GM12872 (cell line): ENCODE measurements at regions not wholly inside any gene's neighbourhood (a gene's known extent, or its start where the extent isn't known, plus 50 kb on each side); places are given as distances from the start of the nearest gene placed in this dataset.

Experiments
- CTCF ChIP-seq: IDR thresholded peaks from 3 replicates; pipeline ENCODE4 v1.5.1; 2011; ENCODE audit warnings: low read depth, mild to moderate bottlenecking, low read length, moderate library complexity; ENCODE audit not compliant: insufficient read depth

- TF ChIP-seq CTCF, result no peak
Observed at GRCh38 chr4:123599061-123599919, 202.7 kb downstream of the SPRY1 start.

GRCh38 chr4:123599920-123600810 is 203.6 kb downstream of the SPRY1 start:
- no peak for TF ChIP-seq CTCF

GRCh38 chr4:123600987-123601904 is 204.7 kb downstream of the SPRY1 start:
- no peak for TF ChIP-seq CTCF

- TF ChIP-seq CTCF, result no peak
Observed at GRCh38 chr4:123602007-123602406, 205.4 kb downstream of the SPRY1 start.

- TF ChIP-seq CTCF, result no peak
Observed at GRCh38 chr4:123603165-123603564, 206.6 kb downstream of the SPRY1 start.

- no peak for TF ChIP-seq CTCF
Observed at GRCh38 chr4:123606336-123606735, 209.7 kb downstream of the SPRY1 start.
